Transverse colon (tissue), 4 donors: ENCODE measurements at regions not wholly inside any gene's neighbourhood (a gene's known extent, or its start where the extent isn't known, plus 50 kb on each side); places are given as distances from the start of the nearest gene placed in this dataset.

Experiments used
- DNase-seq: peaks from one replicate; pipeline ENCODE4 v3.0.0-alpha.2; 2019
- H3K27ac ChIP-seq, 4 donors: fragments of 200-600 bp; sonication (generic); 2 replicates each; pipeline ENCODE4 v1.5.1; 2016 to 2018; ENCODE audit warnings: inconsistent platforms in 4 of 4
- H3K27me3 ChIP-seq: fragments of 200-600 bp; sonication (generic); 2 replicates; pipeline ENCODE4 v1.5.1; 2017; ENCODE audit warnings: inconsistent platforms
- H3K36me3 ChIP-seq, 4 donors: fragments of 200-600 bp; sonication (generic); 2 replicates each; pipeline ENCODE4 v1.5.1; 2017 to 2019; ENCODE audit warnings: inconsistent platforms in 4 of 4
- H3K4me1 ChIP-seq, 4 donors: fragments of 200-600 bp; sonication (generic); 2 replicates each; pipeline ENCODE4 v1.5.1; 2017 to 2020; ENCODE audit warnings: inconsistent platforms in 4 of 4
- H3K4me3 ChIP-seq, 4 donors: fragments of 200-600 bp; sonication (generic); 1 replicate in 1 of 4; 2 replicates in 3 of 4; pipeline versions ENCODE4 v1.5.1 to v1.6.1; 2017 to 2019; ENCODE audit warnings: inconsistent platforms in 4 of 4
- H3K9me3 ChIP-seq, 2 donors: fragments of 200-600 bp; sonication (generic); 2 replicates each; pipeline ENCODE4 v1.5.1; 2017 to 2019; ENCODE audit warnings: inconsistent platforms in 2 of 2
- EP300 ChIP-seq: sonication (generic); formaldehyde crosslinking; IDR thresholded peaks from one replicate; pipeline ENCODE4 v1.6.1; 2017; ENCODE audit warnings: antibody characterized with exemption, low read depth
- POLR2A ChIP-seq: fragments of 450-650 bp; IDR thresholded peaks from one replicate; pipeline ENCODE4 v1.6.1; 2016; ENCODE audit warnings: antibody characterized with exemption, mild to moderate bottlenecking, moderate library complexity
- POLR2AphosphoS5 ChIP-seq, 3 donors: sonication (generic); formaldehyde crosslinking; IDR thresholded peaks; one replicate each; pipeline ENCODE4 v1.6.1; 2016; ENCODE audit warnings: antibody characterized with exemption in 3 of 3
- WGBS, 2 donors: methylation state at CpG; one replicate each; pipeline ENCODE4 v1.1.5; 2018; ENCODE audit warnings: low coverage in 1 of 2; 5-methylcytosine and 5-hydroxymethylcytosine counted together
- in situ Hi-C, 4 donors: fragments of 200-750 bp; cut with MboI; loops; one replicate each; pipeline versions ENCODE4 v1.15.0 to v1.15.1; 2017; ENCODE audit warnings: low sequenced_read_pairs in 3 of 4, low pct_ligation_motif_present in 1 of 4, low pct_unique_long_range_greater_than_20kb in 1 of 4
- intact Hi-C: fragments of 100-400 bp; cut with DNase I; formaldehyde crosslinking; loops from one replicate; pipeline ENCODE4 v1.15.1; 2023; ENCODE audit warnings: low total_unique reads
- TF ChIP-seq, protein P1 (sequence below), 5 experiments: fragments of 200-600 bp in 3 of 5; fragments of 450-650 bp in 2 of 5; sonication (generic) in 3 of 5; IDR thresholded peaks; 1 replicate in 2 of 5; 2 replicates in 3 of 5; pipeline ENCODE4 v1.5.1; 2016 to 2017; ENCODE audit warnings: antibody characterized with exemption in 5 of 5, inconsistent platforms in 3 of 5, mild to moderate bottlenecking in 2 of 5, moderate library complexity in 1 of 5

DNA sequence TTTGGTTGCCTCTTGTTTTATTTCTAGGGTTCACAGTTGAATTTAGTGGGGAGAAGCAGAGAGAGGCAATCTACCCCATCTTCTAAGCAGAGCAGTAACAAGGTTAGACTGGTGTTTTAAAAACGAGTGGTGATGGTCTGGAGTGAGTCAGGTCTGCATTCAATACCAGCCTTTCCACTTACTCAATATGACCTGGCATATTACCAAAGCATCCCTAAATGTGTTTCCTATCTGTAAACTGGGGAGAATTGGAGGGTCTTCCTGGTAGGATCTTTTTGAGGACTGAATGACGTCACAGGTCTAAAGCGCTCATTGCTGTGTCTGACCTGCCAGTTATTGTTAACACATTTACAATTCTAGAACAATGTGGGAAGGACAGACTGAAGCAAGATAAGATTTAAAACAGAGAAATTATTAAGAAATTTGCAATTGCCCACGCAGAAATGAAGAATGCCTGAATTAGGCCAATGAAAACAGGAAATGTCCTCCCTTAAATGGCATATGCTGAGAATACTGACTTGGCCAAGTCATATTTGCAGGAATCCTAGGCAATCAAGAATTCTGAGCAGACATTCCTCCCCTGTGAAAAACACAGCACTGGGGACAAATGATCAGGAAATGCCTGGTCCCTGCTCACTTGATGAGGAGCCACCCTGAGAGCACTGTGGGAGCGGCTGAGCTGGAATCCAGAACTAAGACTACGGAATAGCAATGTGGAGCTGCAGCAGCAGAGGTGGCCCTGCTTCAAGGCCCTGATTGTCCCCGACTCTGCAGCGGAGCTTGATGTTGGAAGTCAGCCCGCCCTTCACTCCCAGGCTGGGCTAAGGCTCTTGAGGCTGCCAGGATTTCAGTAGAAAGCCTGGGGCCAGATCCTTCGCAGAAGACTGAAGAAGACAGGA, 184.5 kb upstream of the CXCL12 start:
- Histone ChIP-seq H3K36me3 (no peaks in the 10 kb centered on the region), H3K27ac (no peak overlapping the region), H3K9me3 (no peaks in the 10 kb centered on the region), H3K4me1 (no peaks in the 10 kb centered on the region), H3K27me3 (no peaks in the 10 kb centered on the region), H3K4me3 (no peak overlapping the region)
- no peak for TF ChIP-seq EP300
- no peak for TF ChIP-seq POLR2AphosphoS5 (IDR thresholded peaks at IDR 0.05)
- TF ChIP-seq POLR2A: no peak
- TF ChIP-seq, protein P1, sequence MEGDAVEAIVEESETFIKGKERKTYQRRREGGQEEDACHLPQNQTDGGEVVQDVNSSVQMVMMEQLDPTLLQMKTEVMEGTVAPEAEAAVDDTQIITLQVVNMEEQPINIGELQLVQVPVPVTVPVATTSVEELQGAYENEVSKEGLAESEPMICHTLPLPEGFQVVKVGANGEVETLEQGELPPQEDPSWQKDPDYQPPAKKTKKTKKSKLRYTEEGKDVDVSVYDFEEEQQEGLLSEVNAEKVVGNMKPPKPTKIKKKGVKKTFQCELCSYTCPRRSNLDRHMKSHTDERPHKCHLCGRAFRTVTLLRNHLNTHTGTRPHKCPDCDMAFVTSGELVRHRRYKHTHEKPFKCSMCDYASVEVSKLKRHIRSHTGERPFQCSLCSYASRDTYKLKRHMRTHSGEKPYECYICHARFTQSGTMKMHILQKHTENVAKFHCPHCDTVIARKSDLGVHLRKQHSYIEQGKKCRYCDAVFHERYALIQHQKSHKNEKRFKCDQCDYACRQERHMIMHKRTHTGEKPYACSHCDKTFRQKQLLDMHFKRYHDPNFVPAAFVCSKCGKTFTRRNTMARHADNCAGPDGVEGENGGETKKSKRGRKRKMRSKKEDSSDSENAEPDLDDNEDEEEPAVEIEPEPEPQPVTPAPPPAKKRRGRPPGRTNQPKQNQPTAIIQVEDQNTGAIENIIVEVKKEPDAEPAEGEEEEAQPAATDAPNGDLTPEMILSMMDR (IDR thresholded peaks at IDR 0.05): no peak
- intact Hi-C loops (no loop called here), in situ Hi-C loops (no loop called here)
- DNase-seq: no peak
- 78 to 89% methylated on average over 3 to 10 of the region's 10 CpGs for WGBS, 2 donors

DNA sequence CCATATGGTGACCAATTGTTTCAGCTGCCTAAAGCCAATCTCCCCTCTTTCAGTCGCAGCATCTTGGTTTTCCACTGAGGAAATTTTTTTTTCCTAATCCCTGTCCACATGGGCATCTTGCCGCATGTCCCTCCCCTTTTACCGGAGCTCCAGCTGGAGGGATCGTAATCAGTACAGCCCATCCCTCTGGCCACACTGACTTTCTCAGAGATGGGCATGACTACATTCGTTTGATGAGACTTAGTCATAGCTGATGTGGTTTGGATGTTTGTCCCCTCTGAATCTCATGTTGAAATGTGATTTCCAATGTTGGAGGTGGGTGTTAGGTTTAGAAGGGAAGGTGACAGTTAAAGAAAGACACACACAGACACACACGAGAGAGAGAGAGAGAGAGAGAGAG, 186.8 kb upstream of the CXCL12 start:
- Histone ChIP-seq H3K27ac (no peak overlapping the region), H3K36me3 (no peaks in the 10 kb centered on the region), H3K27me3 (no peaks in the 10 kb centered on the region), H3K9me3 (no peaks in the 10 kb centered on the region), H3K4me1 (no peaks in the 10 kb centered on the region), H3K4me3 (no peak overlapping the region)
- DNase-seq: no peak
- TF ChIP-seq POLR2AphosphoS5 (IDR thresholded peaks at IDR 0.05): no peak
- TF ChIP-seq, protein P1 (IDR thresholded peaks at IDR 0.05): no peak
- TF ChIP-seq EP300: no peak
- TF ChIP-seq POLR2A: no peak
- in situ Hi-C loops: no loop called here
- WGBS, 2 donors: 60 to 85% methylated on average over 1 to 6 of the region's 6 CpGs
- intact Hi-C loops: no loop called here

DNA sequence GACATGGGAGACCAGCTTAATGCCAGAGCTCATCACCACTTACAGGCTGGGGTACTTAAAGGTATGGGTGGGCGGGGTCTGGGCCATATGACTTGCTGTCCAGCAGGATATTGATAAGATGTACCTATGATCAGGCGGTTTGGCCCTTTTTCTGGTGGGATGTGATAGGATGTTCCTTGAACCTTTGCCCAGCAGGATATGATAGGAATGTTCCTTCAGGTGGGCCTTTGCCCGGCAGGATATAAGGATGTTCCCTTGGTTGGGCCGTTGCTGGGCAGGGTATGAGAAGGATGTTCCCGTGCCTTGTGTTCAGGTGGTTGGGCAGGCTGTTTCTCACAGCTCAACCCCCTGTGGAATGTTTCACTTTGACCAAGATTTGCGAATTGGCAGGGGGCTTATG, 187.2 kb upstream of the CXCL12 start:
- in situ Hi-C loops: no loop called here
- 88% methylated on average over 6 of the region's 6 CpGs; no CpG with 5 or more reads in 1 of the 2 donors for WGBS, 2 donors
- Histone ChIP-seq H3K9me3 (no peaks in the 10 kb centered on the region), H3K4me3 (no peak overlapping the region), H3K27ac (no peak overlapping the region), H3K4me1 (no peaks in the 10 kb centered on the region), H3K36me3 (no peaks in the 10 kb centered on the region), H3K27me3 (no peaks in the 10 kb centered on the region)
- TF ChIP-seq POLR2A (no peak), POLR2AphosphoS5 (IDR thresholded peaks at IDR 0.05) (no peak), EP300 (no peak)
- TF ChIP-seq, protein P1 (IDR thresholded peaks at IDR 0.05): no peak
- intact Hi-C loops: no loop called here
- DNase-seq: no peak

DNA sequence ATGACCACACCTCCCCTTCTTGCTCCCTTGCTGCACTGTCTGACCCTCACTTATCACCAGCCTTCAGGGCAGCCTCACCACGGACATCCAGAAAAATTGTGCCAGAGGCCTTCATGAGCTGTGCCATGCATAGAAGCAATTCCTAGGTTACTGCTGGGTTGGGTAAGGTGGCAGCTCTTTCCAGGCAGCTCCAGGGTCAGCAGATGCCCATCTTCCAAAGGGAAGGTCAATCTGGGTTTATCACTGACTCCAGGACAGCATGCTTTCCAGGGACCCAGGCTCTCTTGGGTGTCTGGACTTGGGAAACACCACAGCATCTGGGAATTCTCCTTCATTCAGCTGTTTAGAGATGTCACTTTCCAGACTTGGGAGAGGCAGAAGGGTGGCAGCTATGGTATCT, 188.9 kb upstream of the CXCL12 start:
- Histone ChIP-seq H3K27ac (no peak overlapping the region), H3K4me1 (no peaks in the 10 kb centered on the region), H3K27me3 (no peaks in the 10 kb centered on the region), H3K4me3 (no peak overlapping the region), H3K9me3 (no peaks in the 10 kb centered on the region), H3K36me3 (no peaks in the 10 kb centered on the region)
- intact Hi-C loops (no loop called here), in situ Hi-C loops (no loop called here)
- WGBS, 2 donors: 60 to 71% methylated on average over 1 of the region's 1 CpG
- no peak for DNase-seq
- no peak for TF ChIP-seq EP300
- TF ChIP-seq POLR2A: no peak
